Endothelial cell (in vitro differentiated cells): ENCODE measurements at regions not wholly inside any gene's neighbourhood (a gene's known extent, or its start where the extent isn't known, plus 50 kb on each side); places are given as distances from the start of the nearest gene placed in this dataset.
A peak's percentile ranks its signal among the peaks of the same experiment; 100 is the strongest.

ENCODE experiments used
- DNase-seq: peaks from one replicate; pipeline ENCODE4 v3.0.0; 2021; ENCODE audit warnings: low spot score
- H3K27ac Mint-ChIP-seq: one replicate; pipeline ENCODE4 v1.8.0; 2021; ENCODE audit warnings: mixed read lengths, inconsistent platforms; ENCODE audit not compliant: unreplicated experiment
- H3K27me3 Mint-ChIP-seq: one replicate; pipeline ENCODE4 v1.8.0; 2021; ENCODE audit warnings: mild to moderate bottlenecking, moderate library complexity, mixed read lengths, inconsistent platforms; ENCODE audit not compliant: unreplicated experiment
- H3K36me3 Mint-ChIP-seq: one replicate; pipeline ENCODE4 v1.8.0; 2021; ENCODE audit warnings: mild to moderate bottlenecking, low read depth, mixed read lengths, inconsistent platforms; ENCODE audit not compliant: unreplicated experiment
- H3K4me1 Mint-ChIP-seq: one replicate; pipeline ENCODE4 v1.8.0; 2021; ENCODE audit warnings: mild to moderate bottlenecking, mixed read lengths, inconsistent platforms; ENCODE audit not compliant: unreplicated experiment
- H3K4me3 Mint-ChIP-seq: one replicate; pipeline ENCODE4 v1.8.0; 2021; ENCODE audit warnings: mild to moderate bottlenecking, mixed read lengths, inconsistent platforms; ENCODE audit not compliant: unreplicated experiment
- H3K9me3 Mint-ChIP-seq: one replicate; pipeline ENCODE4 v1.8.0; 2021; ENCODE audit warnings: mixed read lengths, inconsistent platforms; ENCODE audit not compliant: unreplicated experiment
- TF ChIP-seq, protein P1 (sequence below): fragments of 200-600 bp; sonication (generic); IDR thresholded peaks from one replicate; pipeline ENCODE4 v1.5.0; 2021; ENCODE audit warnings: antibody characterized with exemption; ENCODE audit not compliant: unreplicated experiment

DNA sequence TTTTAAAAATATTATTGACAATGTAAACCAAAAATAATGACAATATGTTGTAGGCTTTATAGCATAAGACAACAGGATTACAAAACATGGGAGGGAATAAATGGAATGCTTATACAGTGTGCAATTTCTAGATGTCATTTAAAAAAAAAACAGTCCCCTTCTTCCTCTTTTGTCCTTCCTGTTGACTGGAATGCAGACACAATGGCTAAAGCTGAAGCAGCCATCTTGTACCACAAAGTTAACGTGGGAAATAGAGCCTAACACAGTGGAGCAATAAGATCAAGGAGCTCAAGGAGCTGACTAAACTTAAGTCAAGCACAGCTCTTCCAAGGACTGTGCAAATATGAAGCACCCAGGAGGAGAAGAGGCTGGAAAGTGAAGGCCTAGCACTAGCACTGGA lies 208.1 kb downstream of the ARHGAP12 start:
- Mint-ChIP-seq H3K36me3 (peaks cover 5% of the 10 kb centered on the region), H3K27ac (no peak overlapping the region)

DNA sequence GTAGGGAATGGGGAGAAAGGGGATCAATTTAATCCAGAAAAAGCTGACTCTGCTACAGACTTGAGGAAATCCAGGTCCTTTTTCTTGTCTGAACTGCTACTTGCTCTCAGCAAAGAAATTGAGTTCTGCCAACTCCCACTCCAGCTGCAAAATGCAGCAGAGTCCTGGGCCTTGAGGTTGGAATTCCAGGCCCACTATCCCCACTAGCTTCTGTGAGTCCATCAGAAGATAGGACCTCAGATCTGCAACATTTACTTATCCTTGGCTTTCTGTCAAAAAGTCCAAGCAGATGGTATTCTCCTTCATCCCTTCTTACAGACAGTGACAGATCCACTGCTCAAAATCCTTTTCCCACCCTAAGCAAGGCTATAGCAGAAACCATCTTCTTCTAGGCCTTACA lies 219.2 kb downstream of the ARHGAP12 start:
- no peak for DNase-seq
- H3K27me3 Mint-ChIP-seq = peaks cover 13% of the 10 kb centered on the region
- TF ChIP-seq, protein P1, sequence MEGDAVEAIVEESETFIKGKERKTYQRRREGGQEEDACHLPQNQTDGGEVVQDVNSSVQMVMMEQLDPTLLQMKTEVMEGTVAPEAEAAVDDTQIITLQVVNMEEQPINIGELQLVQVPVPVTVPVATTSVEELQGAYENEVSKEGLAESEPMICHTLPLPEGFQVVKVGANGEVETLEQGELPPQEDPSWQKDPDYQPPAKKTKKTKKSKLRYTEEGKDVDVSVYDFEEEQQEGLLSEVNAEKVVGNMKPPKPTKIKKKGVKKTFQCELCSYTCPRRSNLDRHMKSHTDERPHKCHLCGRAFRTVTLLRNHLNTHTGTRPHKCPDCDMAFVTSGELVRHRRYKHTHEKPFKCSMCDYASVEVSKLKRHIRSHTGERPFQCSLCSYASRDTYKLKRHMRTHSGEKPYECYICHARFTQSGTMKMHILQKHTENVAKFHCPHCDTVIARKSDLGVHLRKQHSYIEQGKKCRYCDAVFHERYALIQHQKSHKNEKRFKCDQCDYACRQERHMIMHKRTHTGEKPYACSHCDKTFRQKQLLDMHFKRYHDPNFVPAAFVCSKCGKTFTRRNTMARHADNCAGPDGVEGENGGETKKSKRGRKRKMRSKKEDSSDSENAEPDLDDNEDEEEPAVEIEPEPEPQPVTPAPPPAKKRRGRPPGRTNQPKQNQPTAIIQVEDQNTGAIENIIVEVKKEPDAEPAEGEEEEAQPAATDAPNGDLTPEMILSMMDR = no peak
- H3K4me1 Mint-ChIP-seq = peaks cover 49% of the 10 kb centered on the region
- peak overlapping the region; percentile 100 for H3K27ac Mint-ChIP-seq
- peaks cover 4% of the 10 kb centered on the region for H3K9me3 Mint-ChIP-seq
- H3K36me3 Mint-ChIP-seq = peaks cover 30% of the 10 kb centered on the region
- H3K4me3 Mint-ChIP-seq = no peak overlapping the region

More for the DNA sequence above, 208.1 kb downstream of the ARHGAP12 start:
- H3K27me3 Mint-ChIP-seq = no peaks in the 10 kb centered on the region
- TF ChIP-seq, protein P1 = no peak
- H3K4me1 Mint-ChIP-seq = peaks cover 1% of the 10 kb centered on the region
- no peak overlapping the region for H3K4me3 Mint-ChIP-seq
- H3K9me3 Mint-ChIP-seq = peaks cover 4% of the 10 kb centered on the region
- no peak for DNase-seq

DNA sequence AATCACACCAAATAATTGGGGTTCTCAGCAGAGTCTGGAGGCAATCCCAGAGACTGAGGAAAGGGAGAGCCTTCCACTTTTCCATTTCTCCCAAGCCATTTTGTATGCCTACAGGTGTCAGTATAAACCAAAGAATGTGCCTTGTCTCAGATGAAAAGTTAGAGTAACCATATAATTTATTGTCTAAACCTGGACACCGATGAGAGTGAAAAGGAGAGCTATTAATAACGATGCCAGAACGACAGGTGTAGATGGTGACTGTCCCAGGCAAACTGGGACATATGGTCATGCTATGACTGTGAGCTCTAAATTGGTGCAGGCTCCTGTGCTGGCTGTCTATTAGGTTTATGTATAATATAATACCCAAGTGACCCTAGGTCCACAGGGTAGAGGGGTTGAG lies 219.6 kb downstream of the ARHGAP12 start:
- Mint-ChIP-seq H3K27me3 (peaks cover 13% of the 10 kb centered on the region), H3K4me3 (no peak overlapping the region), H3K4me1 (peaks cover 51% of the 10 kb centered on the region), H3K27ac (peak overlapping the region; percentile 100), H3K9me3 (peaks cover 6% of the 10 kb centered on the region), H3K36me3 (peaks cover 35% of the 10 kb centered on the region)
- TF ChIP-seq, protein P1 = no peak
- DNase-seq = no peak

GRCh38 chr10:31708474-31708873 lies 220.2 kb downstream of the ARHGAP12 start:
- H3K27ac Mint-ChIP-seq = peak overlapping the region; percentile 100
- H3K36me3 Mint-ChIP-seq = peaks cover 40% of the 10 kb centered on the region
- no peak for DNase-seq
- H3K4me1 Mint-ChIP-seq = peaks cover 56% of the 10 kb centered on the region
- H3K27me3 Mint-ChIP-seq = peaks cover 17% of the 10 kb centered on the region
- TF ChIP-seq, protein P1 = no peak
- H3K4me3 Mint-ChIP-seq = peak overlapping the region; percentile 66
- peaks cover 6% of the 10 kb centered on the region for H3K9me3 Mint-ChIP-seq

DNA sequence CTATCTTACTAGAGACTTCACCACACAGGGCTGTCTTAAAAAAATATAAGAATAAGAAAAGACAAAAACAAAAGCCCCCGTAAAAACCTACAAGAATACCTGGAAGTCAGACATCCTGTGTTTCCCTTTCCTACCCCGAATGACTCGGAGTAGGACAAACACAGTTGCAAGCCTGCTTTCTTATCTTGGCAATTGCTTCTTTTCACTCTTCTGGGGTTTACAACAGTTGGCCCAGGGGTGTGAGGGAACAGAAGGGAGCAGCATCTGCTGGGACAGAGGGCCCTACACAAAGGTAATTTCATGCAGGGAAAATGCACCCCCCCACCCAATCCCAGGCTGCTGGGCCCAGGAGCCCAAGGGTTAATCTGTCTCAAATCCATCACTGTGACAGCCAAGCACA lies 220.6 kb downstream of the ARHGAP12 start:
- peaks cover 56% of the 10 kb centered on the region for H3K4me1 Mint-ChIP-seq
- TF ChIP-seq, protein P1 = no peak
- peaks cover 6% of the 10 kb centered on the region for H3K9me3 Mint-ChIP-seq
- H3K36me3 Mint-ChIP-seq = peaks cover 42% of the 10 kb centered on the region
- peak overlapping the region; percentile 66 for H3K4me3 Mint-ChIP-seq
- peak; percentile 28 for DNase-seq
- peak overlapping the region; percentile 100 for H3K27ac Mint-ChIP-seq
- peaks cover 17% of the 10 kb centered on the region for H3K27me3 Mint-ChIP-seq
